HG02623 (cell line): ENCODE measurements at regions not wholly inside any gene's neighbourhood (a gene's known extent, or its start where the extent isn't known, plus 50 kb on each side); places are given as distances from the start of the nearest gene placed in this dataset.

Experiments used
- ATAC-seq: cut with Tn5 transposase; IDR thresholded peaks from one replicate; pipeline ENCODE4 v1.9.1; 2021; ENCODE audit warnings: moderate library complexity; ENCODE audit not compliant: unreplicated experiment

DNA sequence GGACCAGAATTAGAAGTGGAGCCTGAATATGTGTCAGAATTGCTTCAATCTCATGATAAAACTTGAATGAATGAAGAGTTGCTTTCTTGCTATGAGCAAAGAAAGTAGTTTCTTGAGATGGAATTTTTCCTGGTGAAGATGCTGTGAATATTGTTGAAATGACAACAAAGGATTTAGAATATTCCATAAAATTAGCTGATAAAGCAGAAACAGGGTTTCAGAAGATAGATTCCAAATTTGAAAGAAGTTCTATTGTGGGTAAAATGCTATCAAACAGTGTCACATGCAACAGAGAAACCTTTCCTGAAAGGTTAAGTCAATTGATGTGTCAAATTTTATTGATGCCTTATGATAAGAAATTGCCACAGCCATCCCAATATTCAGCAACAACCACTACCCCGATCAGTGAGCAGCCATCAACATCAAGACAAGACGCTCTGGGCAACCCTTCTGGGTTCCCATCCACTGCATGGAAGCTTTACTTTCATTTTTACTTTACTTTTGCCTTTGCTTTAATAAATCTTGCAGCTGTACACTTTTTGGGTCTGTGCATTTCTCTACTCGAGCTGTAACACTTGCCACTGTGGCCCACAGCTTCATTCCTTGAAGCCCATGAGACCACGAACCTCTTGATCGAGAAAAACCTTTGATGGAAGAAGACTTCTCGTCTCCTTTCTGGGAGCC is 104.0 kb upstream of the SSTR1 start:
- no peak for ATAC-seq

GRCh38 chr14:38105106-38105702 is 102.5 kb upstream of the SSTR1 start:
- ATAC-seq, result no peak

- peak; percentile 78 for ATAC-seq
Measured at GRCh38 chr14:38107216-38107631, 100.5 kb upstream of the SSTR1 start.

DNA sequence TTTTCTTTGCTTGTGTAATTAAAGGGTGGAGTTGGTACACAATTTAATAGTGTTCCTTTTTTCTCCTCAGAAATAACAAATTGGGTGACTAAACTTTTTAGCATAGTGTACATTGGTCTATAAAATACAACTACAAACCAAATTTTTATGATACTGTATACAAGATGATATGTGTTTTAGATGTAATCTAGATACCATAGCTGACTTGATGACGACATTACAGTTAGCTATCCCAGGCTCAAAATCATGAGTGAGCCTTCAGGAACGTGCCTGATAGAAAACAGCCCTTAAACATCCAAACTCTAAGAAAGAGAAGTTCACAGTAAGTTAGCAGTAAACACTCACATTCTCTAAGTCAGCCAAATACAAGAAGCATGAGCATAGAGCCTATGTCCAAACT is 99.0 kb upstream of the SSTR1 start:
- ATAC-seq, result no peak

- ATAC-seq, result no peak
Measured at GRCh38 chr14:38110258-38110657, 97.4 kb upstream of the SSTR1 start.

GRCh38 chr14:38111046-38111445 is 96.7 kb upstream of the SSTR1 start:
- ATAC-seq, result no peak

GRCh38 chr14:38113546-38113945 is 94.2 kb upstream of the SSTR1 start:
- ATAC-seq, result no peak

GRCh38 chr14:38116895-38117294 is 90.8 kb upstream of the SSTR1 start:
- no peak for ATAC-seq

DNA sequence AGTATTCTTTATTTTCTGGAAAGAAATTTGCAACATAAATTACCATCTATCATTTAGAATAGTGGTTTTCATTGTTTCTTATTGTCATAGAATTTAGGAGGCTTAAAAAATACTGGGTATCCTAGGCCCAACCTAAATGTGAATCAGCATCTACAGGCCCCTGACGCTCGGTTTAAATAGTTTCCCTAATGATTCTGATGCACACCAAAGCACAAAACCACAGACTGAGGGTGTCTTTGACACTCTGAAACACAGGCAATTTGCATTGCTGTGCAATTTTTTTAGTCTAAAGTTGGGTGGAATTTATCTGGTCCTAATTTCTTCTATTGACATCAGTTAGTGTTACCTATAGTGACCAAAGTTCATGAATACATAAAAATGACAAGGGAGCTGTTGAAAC is 87.6 kb upstream of the SSTR1 start:
- no peak for ATAC-seq

DNA sequence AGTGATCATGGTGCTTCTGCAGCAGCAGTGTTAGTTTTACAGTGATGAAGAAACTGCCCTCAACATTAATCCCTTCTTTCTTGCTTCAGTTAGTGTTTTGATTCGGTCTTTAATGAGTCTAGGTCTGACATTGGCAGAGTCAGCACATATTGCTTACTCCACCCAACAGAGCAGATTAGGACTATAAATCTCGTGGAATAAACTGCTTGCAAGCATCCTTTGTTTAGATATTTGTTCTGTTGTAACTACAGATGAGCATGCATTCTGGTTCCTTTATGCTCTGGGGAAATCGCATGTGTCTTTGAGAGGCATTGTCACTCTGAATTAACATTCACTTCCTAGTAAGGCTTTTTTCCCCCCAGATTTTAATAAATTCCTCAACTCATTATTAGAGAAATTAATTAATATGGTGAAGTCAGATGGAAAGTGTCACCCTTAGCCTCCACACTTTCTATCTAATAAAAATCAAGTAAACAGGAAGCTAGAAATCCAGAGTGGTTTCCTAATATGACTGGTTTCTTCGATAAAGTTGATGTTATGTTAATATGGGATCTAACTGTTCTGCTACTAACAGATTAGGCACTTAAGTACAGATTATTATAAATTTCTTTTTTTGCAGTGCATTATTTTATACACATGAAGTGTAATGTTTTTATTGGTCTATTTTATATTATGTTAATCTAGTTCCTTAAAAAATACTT is 86.2 kb upstream of the SSTR1 start:
- no peak for ATAC-seq

- no peak for ATAC-seq
Measured at GRCh38 chr14:38122241-38122640, 85.5 kb upstream of the SSTR1 start.

- no peak for ATAC-seq
Measured at GRCh38 chr14:38124506-38124905, 83.2 kb upstream of the SSTR1 start.

DNA sequence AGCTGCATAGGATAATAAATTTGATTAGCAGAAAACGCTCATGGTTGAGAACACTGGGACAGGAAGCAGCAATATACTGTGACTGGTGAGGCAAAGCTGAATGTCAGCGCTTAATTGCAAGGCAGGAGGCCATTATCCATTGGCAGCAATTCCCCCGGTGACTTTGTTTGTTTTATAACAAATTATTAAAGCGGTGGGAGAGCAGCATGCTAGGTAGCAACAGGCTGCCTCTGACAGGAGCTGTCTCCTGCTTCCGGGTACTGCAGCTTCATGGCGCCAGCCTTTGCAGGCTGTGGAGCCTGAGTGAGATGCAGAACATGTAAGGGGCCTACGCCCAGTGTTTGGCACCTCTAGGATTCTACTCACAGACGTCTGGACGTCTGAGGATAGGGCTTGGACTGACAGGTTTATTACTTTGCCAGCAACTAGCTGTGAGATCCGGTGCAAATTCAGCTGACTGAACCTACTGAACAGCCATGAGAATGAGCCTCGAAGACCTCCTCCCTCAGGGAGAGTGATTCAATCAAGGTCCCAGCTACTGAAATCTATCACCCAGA is 82.1 kb upstream of the SSTR1 start:
- ATAC-seq, result no peak

DNA sequence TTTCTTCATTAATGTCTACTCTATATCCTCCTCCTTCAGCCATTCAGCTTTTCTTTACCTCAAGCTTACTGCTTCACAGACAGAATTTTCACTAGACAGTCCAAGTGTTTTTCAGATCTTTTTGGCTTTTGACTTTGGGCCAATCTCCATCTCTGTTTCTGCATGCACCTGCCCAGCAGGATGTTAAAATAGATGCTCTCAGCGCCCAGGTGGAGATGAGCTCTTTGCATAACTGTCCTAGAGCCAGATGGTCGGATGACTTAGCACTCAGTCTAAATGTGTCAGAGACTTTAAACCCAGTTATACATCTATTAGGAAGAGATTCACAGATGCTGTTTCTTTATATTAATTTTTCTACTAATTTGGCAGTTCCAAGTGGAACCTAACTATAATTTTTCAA is 80.3 kb upstream of the SSTR1 start:
- no peak for ATAC-seq

GRCh38 chr14:38127784-38128183 is 79.9 kb upstream of the SSTR1 start:
- no peak for ATAC-seq

DNA sequence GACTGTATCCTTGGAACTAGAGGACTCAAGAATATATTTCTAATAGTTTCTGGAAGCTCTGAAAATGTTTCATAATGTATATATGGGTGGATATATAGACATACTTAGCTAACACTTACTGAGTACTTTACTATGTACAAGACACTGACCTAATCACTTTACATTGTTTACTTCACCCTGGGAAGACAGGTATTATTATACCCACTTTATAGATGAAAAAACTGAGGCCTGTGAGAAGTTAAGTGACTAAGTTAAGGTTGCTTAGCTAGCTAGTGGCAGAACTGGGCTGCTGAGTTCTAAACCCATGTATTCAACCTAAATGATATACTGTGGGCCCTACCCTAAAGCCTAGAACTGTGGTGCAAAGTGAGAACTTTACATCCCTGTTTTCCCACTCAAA is 79.1 kb upstream of the SSTR1 start:
- ATAC-seq, result no peak

GRCh38 chr14:38129192-38129591 is 78.5 kb upstream of the SSTR1 start:
- no peak for ATAC-seq

DNA sequence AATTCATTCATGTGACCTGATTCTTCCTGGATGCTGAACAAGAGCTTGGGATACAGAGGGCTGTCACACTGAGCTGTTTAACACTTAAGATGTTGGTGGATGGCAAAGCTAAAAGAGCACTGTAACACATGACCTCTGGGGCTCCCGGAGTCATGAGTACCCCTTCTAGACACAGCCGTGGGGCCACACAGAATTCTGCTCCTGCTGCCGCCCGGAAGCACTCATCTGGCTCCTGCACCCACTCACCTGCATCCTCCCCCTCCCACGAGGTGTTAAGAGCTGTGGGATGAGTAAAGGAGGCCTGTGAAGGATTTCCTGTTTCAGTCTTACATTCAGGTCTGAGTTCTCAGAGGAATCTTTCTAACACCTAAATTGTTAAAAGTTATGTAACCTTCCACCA is 78.0 kb upstream of the SSTR1 start:
- no peak for ATAC-seq

- ATAC-seq, result no peak
Measured at GRCh38 chr14:38134416-38135030, 73.2 kb upstream of the SSTR1 start.

DNA sequence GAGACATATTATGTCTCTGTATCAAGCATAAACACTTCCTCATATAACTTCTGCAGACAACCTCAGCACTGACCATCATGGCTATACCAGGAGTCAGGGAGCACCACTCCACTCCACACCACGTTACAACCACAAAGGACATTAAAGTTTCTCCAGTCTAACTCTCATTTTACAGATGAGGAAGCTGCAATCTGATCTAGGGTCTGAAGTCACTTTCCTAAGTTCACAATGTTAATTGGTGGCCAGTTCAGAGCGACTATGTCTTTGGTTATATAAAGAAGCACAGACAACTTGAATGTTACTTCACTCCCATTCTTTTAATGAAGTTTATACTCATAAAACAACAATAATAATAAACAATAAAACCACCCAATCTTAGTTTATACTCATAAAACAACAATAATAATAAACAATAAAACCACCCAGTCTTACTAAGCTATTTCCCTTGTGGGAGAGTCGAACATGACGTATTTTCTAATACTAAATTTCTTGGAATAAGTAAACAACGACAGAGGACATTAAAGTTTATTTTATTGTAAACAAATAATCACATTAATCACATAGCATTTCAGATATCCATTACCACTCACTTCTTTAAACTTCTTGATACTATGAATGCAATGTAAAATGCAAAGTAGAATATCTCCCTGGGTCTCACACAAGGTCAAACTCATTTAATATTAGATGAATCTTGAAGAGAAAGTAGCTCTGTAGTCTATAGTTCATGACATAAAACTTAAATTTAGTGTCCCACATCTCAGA is 72.4 kb upstream of the SSTR1 start:
- ATAC-seq, result no peak

GRCh38 chr14:38137005-38137404 is 70.7 kb upstream of the SSTR1 start:
- no peak for ATAC-seq
